EL (cell line): ENCODE measurements at regions not wholly inside any gene's neighbourhood (a gene's known extent, or its start where the extent isn't known, plus 50 kb on each side); places are given as distances from the start of the nearest gene placed in this dataset.

Experiments used
- DNase-seq: peaks from one replicate; pipeline ENCODE4 v3.0.0-alpha.2; 2016

GRCh38 chr2:120958623-120959366 lies 223.1 kb downstream of the GLI2 start:
- no peak for DNase-seq

GRCh38 chr2:120959426-120959825 lies 223.8 kb downstream of the GLI2 start:
- no peak for DNase-seq

- DNase-seq: no peak
These were observed 225.2 kb downstream of the GLI2 start for GRCh38 chr2:120960770-120961366.

GRCh38 chr2:120961396-120961795 lies 225.7 kb downstream of the GLI2 start:
- no peak for DNase-seq

GRCh38 chr2:120963997-120964705 lies 228.5 kb downstream of the GLI2 start:
- DNase-seq: peak; percentile 52

- peak; percentile 49 for DNase-seq
These were observed 229.2 kb downstream of the GLI2 start for GRCh38 chr2:120964819-120965218.

GRCh38 chr2:120966510-120967254 lies 231.0 kb downstream of the GLI2 start:
- DNase-seq: no peak

- no peak for DNase-seq
These were observed 232.8 kb downstream of the GLI2 start for GRCh38 chr2:120968307-120969015.

- DNase-seq: no peak
These were observed 234.1 kb downstream of the GLI2 start for GRCh38 chr2:120969613-120970355.

GRCh38 chr2:120971866-120972265 lies 236.2 kb downstream of the GLI2 start:
- DNase-seq: no peak

- no peak for DNase-seq
These were observed 236.6 kb downstream of the GLI2 start for GRCh38 chr2:120972286-120972685.

GRCh38 chr2:120973196-120973595 lies 237.5 kb downstream of the GLI2 start:
- DNase-seq: no peak

- no peak for DNase-seq
These were observed 239.3 kb downstream of the GLI2 start for GRCh38 chr2:120974950-120975349.

GRCh38 chr2:120976501-120977307 lies 241.0 kb downstream of the GLI2 start:
- DNase-seq: no peak

- no peak for DNase-seq
These were observed 242.1 kb downstream of the GLI2 start for GRCh38 chr2:120977582-120978358.

- DNase-seq: peak; percentile 51
These were observed 242.8 kb downstream of the GLI2 start for GRCh38 chr2:120978359-120979050.

GRCh38 chr2:120979398-120979797 lies 243.7 kb downstream of the GLI2 start:
- DNase-seq: no peak

GRCh38 chr2:120979921-120980320 lies 244.3 kb downstream of the GLI2 start:
- no peak for DNase-seq

GRCh38 chr2:120981443-120981842 lies 245.8 kb downstream of the GLI2 start:
- DNase-seq: no peak

GRCh38 chr2:120982598-120982997 lies 246.9 kb downstream of the GLI2 start:
- no peak for DNase-seq
